ENCODE measurements at regions not wholly inside any gene's neighbourhood (a gene's known extent, or its start where the extent isn't known, plus 50 kb on each side); places are given as distances from the start of the nearest gene placed in this dataset.
"Not testable (repeated sequence)": the region's sequence is repeated elsewhere in the genome, so short reads cannot be mapped to it uniquely, and the experiment has no call there.

- peak; percentile 8 for DNase-seq
Measured at GRCh38 chr1:221263831-221264767, 384.9 kb downstream of the HLX start.

- no peak for DNase-seq
Measured at GRCh38 chr1:221264848-221265247, 385.6 kb downstream of the HLX start.

GRCh38 chr1:221268295-221268694, 389.1 kb downstream of the HLX start:
- no peak for DNase-seq

GRCh38 chr1:221271701-221272100, 392.5 kb downstream of the HLX start:
- DNase-seq: no peak

- DNase-seq: no peak
Measured at GRCh38 chr1:221272940-221273339, 393.7 kb downstream of the HLX start.

GRCh38 chr1:221274373-221274772, 395.1 kb downstream of the HLX start:
- DNase-seq: no peak

- no peak for DNase-seq
Measured at GRCh38 chr1:221276896-221277409, 397.7 kb downstream of the HLX start.

- DNase-seq: no peak
Measured at GRCh38 chr1:221279146-221279545, 399.9 kb downstream of the HLX start.

- DNase-seq: no peak
Measured at GRCh38 chr1:221283532-221283931, 404.3 kb downstream of the HLX start.

- DNase-seq: no peak
Measured at GRCh38 chr1:221284028-221284427, 404.8 kb downstream of the HLX start.

GRCh38 chr1:221284991-221285390, 405.7 kb downstream of the HLX start:
- not testable (repeated sequence) for DNase-seq

GRCh38 chr1:221285458-221286210, 406.4 kb downstream of the HLX start:
- DNase-seq: not testable (repeated sequence)

- DNase-seq: no peak
Measured at GRCh38 chr1:221286399-221286798, 407.2 kb downstream of the HLX start.

GRCh38 chr1:221289103-221289502, 409.9 kb downstream of the HLX start:
- DNase-seq: no peak

GRCh38 chr1:221290669-221291068, 411.4 kb downstream of the HLX start:
- DNase-seq: no peak

GRCh38 chr1:221291113-221291512, 411.9 kb downstream of the HLX start:
- DNase-seq: no peak

- no peak for DNase-seq
Measured at GRCh38 chr1:221292652-221293051, 413.4 kb downstream of the HLX start.

- no peak for DNase-seq
Measured at GRCh38 chr1:221294242-221294641, 415.0 kb downstream of the HLX start.

GRCh38 chr1:221302357-221302756, 423.1 kb downstream of the HLX start:
- DNase-seq: no peak

GRCh38 chr1:221302810-221303209, 423.6 kb downstream of the HLX start:
- DNase-seq: no peak

- DNase-seq: no peak
Measured at GRCh38 chr1:221303623-221304022, 424.4 kb downstream of the HLX start.

GRCh38 chr1:221306239-221306638, 427.0 kb downstream of the HLX start:
- DNase-seq: no peak

Data from stimulated activated naive CD4-positive, alpha-beta T cell treated with Interleukin-2 at 50 U/mL for 16 hours (primary cell).